DMS153 treated with DMSO at 0.1 percent for 48 hours (cell line): ENCODE measurements at regions not wholly inside any gene's neighbourhood (a gene's known extent, or its start where the extent isn't known, plus 50 kb on each side); places are given as distances from the start of the nearest gene placed in this dataset.

Source experiments
- DNase-seq: peaks from one replicate; lab custom pipeline; 2025; ENCODE audit not compliant: unreplicated experiment; lab: John Stamatoyannopoulos, UW

DNA sequence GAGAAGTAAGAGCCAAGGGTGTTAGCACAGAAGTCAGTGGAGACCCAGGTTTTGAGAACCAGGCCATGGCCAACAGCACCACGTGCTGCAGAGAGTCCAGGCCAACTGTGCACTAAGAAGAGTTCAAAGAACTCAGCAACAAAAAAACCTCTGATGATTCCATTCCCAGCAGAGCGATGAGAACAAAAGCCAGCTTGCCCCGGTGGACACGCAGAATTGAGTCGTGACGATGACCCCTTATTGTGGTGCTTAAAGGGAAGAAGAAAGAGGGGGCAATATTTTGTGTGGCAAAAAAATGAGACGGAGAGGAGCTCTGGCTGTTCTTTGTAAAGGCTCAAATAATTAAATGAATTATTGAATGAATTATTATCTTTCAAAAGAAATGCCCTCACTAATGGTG lies 468.3 kb upstream of the AUTS2 start:
- DNase-seq, result no peak

DNA sequence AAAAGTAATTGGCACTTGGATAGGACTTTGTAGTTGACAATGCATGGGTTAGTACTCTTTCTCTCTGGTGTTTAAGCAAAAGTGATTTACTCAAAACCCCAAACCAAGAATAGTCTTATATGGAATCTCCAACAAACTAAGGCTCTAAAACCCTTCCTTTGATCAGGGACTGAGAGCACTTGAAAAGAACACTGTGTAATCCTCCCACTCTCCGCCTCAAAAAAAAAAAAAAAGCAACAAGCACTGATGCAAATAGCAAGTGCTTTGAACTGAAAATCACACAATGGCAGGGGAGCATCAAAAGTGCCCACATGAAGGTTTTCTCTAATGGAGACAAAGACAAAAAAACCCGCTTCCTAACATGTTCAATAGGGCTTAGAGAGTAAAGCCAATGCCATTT lies 467.9 kb upstream of the AUTS2 start:
- no peak for DNase-seq

DNA sequence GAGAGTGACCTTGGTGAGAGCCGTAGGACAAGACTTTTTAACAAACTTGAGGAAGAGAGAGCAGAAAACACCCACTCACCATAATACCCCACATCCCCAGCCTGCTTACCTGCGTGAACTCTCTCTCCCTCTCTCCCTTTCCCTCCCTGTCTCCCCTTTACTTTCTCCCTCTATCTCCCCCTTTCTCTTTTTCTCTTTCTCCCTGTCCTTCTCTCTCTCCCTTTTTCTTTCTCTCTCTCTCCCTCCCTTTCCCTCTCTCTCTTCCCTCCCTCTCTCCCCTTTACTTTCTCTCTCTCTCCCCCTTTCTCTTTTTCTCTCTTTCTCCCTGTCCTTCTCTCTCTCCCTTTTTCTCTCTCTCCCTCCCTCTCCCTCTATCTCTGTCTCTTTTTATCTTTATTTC lies 464.0 kb upstream of the AUTS2 start:
- DNase-seq, result no peak

DNA sequence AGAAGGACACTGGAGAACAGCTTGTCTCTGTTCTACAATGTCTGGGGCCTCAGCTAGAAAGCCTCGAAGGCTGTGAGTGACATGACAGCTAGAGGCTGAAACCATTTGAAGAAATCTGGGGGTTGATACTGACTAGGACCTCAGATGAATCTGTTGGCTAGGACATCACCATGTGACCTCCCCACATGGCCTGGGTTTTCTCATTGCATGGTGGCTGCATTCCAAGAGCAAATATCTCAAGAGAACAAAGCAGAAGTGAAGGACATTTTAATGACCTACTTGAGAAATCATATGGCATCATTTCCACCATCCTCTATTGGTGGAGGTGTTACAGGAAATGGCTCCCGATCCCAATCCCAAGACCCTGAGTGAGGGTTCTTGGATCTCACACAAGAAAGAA lies 450.6 kb upstream of the AUTS2 start:
- no peak for DNase-seq

DNA sequence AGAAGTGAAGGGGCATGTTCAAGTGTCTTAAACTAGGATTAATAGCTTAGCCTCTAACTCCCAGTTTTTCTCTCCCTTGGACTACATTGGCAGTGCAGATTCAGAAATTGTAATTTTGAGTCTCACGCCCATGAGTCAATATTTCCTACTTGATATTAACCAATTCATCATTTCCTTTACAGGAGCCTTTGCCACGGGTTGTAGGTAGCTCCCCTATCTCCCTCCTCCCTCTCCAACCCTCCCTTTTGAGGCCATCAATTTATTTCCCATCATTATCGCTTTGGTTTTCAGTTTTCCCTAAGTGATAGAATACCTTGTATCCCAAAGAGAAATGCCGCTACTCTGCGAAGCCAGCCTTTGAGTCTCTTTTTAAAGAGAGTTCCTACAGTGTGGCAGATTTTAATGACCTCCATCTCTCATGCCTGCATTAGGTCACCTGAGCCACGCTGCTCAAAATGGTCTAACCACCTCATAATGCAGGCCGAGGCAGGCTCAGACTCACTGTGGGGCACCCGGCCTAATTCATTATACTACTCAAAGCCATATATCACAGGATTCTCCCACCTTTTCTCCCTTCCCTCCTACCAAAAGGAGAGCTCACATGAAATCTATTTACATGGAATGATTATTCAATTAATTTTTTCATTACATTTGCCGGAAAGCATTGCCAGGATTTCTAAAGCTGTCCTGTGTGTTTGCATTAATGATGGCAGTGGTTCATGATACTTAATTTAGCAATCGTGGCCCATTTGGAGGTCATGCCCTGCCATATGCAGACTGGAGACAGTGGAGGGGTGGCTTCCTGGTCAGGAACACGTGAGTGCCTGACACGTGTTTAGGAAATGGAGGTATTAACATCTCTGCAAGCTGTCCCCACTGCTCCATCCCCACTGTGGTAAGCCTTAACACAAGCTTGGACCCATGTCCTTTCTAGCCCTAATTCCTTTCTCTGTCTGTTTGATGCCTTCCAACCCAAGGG lies 448.2 kb upstream of the AUTS2 start:
- DNase-seq, result no peak

DNA sequence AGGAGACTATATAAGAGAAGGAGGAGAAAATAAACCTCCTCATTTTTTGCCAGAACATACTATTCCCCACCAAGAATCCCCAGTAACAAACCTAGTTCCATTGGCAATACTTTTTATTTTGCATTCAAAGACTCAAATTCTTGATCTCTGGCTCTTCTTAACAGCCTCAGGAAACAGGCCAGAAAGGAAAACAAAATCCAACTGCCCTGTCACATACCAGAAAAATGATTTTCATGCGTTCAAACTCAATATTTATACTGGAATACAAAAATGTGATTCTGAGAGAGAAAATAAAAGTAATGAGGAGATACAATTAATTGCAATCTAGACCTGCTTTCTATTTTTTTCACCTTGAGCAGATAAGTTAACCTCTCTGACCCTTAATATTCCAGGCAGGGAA lies 435.9 kb upstream of the AUTS2 start:
- DNase-seq, result no peak

DNA sequence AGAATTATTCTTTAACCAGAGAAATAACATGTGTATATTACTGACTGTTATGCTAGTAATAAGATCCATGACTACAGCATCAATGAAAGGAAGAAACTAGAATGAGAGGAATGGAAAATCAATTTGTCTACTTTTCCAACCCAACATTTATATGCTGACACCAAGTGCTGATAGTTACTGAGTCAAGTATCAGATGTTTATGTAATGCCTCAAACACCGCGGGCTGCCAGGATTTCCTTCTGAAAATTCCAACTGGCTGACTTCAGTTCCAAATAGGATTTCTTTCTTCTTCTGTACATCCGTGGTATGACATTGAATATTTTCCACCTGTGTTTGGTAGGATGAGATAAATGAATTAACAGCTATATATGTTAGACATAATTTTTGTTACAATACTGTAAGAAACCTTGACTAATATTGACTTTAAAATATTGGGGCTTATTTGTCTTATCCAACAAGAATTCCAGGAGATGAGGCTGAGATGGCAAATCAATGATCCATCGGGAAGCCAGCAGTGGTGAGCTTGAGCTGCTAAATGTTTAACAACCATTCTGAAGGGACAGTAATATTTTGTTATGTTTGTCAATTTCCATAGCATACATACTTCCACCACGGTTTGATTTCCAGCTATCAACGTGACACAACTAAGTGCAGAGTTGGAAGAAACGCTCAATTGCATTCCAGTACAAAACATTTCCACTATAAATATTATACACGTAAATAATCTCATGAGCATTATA lies 435.2 kb upstream of the AUTS2 start:
- no peak for DNase-seq

DNA sequence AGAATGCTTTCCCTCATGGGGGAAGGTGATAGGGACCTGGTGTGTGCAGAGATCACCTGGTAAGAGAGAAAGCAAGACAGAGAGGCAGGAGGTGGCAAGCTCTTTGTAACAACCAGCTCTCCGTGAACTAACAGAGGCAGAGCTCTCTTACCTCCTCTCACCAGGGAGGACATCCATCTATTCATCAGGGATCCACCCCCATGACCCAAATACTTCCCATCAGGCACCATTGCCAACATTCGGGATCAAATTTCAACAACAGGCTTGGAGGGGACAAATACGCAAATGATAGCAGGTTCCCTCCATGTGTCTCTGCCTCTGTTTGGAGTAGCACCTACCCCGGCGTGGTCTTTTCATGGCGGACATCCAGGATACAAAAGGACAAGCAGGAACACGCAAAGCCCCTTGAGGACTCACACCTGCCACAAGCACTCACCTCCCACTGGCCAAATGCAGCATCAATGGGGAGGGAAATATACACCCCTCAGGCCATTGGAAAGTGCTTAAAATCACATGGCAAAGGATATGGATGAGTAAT lies 431.2 kb upstream of the AUTS2 start:
- DNase-seq, result peak; percentile 98

DNA sequence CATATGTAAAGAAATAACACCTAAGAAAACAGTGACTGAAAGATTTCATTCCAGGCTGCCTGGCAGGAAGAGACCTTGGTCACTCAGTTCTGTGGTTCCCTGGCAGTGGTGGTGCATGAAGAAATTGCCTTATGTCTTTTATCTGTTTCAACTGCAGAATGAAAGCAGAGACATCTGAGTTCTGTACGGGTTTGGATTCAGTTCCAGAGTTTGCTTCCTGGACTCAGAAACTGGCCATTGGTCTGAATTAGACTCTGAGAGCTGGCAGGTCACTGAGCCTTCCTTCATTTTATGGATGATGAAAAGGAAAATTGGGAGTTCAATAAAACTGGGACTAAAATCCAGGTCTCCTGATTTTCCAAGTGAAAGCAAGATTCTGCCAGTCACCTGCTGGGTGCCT lies 428.9 kb upstream of the AUTS2 start:
- DNase-seq, result no peak

DNA sequence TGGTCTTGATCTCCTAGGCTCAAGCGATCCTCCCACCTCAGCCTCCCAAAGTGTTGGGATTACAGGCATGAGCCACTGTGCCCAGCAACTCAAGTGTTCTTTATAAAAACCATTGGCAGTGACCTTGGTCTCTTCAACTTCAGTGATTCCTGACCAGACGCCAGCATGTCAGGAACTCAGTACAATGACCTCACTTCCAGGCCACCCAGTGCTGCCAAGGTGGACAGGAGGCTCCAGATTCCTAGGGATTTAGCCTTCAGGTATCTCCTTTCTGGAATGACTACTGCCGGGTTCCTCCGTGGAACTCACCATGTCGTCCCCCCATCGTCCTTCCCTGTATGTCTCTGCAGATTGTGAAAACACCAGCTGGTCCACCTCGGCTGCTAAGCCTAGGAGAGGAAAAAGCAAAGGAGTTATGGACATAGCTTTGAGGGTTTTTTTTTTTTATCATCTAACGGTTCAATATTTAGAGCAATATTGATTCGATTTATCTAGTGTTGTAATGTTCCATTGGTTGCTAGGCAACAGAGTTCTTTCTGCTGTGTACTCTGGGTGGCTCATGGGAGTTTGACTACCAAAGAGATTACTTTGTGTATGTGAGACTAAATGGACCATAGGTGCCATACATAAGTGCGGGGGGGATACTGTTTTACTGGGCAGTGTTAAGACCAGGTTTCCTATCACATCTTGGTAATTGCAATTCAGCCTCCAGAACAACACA lies 425.8 kb upstream of the AUTS2 start:
- DNase-seq, result no peak

DNA sequence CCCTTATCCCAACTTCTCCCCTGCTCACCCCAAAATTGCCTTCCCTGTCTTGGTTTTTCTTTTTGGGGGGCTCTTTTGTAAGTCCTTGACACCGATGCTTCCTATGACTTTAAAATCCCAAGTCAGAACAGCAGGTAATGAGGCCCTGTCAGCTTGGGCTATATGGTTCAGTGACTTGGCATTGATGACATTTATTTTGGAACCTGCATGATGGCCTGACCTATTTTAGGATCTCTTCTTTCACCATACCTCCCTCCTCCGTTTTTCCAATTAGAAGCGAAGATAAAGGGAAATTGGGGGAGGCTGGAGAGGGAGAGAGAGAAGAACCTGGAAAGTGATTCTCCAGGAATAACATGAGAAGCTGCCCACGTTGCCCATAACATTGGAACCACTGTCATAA lies 424.9 kb upstream of the AUTS2 start:
- no peak for DNase-seq

DNA sequence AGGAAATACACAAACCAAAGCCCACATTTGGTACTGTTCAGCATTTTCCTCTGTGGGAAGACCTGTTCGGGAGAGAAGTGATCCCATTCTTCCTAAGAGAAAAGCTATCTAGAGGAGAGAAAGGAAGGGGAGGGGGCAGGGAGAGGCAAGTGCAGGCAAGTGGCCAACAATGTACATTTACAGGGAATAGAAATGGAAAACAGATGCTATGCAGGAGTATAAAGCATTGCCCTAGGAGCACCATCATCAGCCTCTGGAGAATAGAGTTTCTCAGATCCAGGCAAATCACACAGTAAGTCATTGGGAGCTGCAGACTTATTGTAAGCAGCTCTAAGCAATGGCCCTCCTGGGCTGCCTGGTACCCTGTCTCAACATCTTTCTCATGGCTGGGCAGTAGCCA lies 424.4 kb upstream of the AUTS2 start:
- no peak for DNase-seq

DNA sequence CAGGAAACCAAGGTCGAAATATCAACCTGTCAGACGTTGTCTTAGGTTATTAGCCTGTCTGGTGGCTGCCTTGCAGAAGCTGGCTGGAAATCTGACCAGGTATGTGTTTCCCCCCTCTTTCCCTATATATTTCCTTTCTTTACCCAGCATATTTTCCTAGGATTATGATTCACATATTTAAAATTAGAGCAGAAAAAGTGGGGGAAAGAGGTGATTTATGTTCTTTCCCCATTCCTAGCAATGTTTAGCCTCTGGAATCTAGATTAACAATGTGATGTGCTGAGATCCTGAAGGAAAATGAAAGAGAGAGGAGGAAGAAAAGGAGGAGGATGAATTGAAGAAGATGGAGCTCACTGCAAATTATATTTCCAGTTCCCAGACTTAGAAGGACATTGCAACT lies 421.4 kb upstream of the AUTS2 start:
- no peak for DNase-seq

DNA sequence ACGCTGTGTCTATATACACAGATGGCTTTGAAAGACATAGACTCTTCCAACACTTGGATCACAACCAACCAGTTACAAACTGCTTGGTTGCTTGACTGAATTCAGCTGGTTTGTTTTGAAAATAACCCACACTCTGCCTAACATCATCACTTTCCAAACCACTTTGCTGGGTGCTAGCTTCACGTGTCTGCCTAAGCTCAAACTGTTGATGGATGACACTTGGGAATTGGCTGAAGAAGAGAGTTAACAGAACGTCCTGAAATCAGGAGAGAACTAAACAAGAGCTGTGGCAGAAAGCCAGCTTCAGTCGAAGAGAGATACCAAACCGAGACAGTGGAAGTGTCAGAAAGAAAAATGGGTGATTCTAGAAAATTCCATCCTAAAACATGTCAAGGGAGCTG lies 420.8 kb upstream of the AUTS2 start:
- no peak for DNase-seq

DNA sequence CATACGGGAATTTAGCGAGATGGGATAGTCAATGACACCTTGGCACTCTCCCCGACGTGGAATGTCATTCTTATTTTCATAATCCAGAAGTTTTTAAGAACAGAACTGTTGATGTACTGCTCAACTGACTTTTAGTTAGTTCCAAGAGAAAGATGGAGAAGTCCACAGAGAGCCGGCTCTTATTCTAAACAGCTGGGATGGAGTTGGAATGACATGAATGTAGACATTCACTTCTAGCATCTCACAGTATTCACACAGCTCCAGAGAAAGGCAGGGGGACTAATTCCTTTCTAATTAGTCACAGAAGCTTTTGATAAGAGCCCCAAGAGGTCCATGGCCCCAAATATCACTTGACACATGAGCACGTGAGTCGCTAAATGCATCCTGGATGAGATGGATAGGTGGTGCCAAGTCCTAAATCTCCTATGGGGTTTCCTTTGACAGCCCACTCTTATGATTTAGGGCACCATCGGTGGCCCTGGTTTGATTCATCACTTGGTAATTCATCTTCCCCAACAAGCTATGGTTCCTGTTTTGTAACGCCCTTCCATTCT lies 420.3 kb upstream of the AUTS2 start:
- no peak for DNase-seq

DNA sequence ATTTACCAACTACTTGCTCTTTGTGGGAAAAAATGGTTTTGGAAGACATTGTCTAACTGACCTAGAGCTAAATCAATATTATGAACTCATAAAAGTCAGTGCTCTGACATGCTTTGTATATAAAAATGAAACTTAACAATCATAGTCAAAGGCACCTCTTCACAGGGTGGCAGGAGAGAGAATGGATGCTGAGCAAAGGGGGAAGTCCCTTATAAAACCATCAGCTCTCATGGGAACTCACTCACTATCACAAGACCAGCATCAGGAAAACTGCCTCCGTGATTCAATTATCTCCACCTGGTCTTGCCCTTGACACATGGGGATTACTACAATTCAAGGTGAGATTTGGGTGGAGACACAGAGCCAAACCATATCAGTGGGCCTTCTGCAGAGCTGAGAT lies 417.6 kb upstream of the AUTS2 start:
- no peak for DNase-seq

DNA sequence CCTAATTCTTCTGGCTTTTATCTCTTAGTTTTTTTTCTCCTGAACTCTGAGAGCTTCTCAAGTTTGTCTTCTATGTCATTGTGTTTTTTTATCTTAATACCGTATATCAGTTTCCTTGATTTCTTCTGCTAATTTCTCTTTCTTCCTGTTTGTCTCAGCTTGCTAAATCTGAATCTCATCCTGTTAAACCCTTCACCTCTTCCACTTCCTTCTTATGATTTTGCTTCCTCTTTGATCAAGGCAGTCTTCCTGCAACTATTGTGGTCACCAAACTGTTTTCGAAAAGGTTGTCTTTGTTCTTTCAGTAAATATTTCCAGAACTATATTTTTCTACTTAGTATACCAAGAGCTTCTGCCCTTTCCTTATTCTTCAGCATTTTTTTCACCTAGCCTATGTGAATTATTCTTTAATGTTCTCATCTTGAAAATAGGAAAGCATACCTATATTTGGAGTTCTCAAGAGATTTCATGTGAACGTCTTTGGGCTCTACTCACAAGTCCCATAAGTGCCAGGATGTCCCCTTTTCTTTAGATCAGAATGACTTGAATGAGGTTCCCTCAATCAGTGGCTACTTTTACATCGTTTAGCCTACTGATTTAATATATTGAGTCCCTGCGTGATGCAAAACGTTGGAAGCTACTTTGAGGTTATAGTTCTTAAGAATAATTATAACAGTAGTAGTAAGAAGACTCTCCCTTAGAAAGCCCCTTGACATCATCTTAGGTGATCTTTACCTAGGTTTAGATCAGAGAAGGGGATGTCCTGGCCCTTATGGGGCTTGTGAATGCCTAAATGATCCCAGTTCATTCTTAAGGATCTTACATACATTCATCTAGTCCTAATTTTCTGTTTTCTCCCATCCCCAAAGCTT lies 415.4 kb upstream of the AUTS2 start:
- DNase-seq, result no peak

DNA sequence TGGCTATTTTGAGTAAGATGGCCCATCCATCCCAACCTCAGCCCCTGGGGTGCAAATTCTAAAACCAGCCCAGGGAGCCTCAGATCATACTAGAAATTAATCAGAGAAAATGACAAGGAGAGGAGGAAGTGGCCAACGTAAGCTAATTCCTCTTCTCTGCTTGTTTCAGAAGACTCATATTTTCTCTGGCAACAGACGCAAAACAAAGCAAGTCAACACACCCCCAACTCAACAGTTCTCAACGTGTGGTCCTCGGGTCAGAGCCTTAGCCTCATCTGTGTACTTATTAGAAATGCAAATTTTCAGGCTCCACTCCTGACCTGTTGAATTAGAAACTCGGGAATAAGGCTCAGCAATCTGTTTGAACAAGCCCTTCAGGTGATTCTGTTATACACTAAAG lies 413.9 kb upstream of the AUTS2 start:
- no peak for DNase-seq

DNA sequence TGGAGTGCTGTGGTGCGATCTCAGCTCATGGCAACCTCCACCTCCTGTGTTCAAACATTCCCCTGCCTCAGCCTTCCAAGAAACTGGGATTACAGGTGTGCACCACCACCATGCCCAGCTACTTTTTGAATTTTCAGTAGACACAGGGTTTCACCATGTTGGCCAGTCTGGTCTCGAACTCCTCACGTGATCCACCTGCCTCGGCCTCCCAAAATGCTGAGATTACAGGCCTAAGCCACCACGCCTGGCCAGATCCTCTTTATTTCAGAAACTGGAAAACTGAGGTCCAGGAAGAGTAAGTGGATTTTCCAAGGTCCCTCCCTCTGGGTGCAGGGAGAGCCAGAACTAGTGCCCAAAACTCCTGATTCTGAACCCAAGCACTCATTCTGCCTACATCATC lies 413.1 kb upstream of the AUTS2 start:
- no peak for DNase-seq

DNA sequence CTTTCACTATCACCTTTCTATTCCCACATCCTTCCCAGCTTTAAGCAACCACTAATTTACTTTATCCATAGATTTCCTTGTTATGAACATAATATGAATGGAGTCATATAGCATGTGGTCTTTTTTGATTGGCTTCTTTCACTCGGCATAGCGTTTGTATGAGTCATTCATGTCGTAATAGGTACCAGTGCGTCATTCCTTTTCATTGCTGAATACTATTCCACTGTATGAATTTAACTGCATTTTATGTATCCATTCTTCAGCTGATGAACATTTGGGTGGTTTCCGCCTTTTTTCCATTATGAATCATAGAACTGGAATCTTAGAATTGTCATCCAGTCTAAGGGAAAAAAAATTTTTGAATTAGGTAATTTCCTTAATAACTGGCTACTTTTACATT lies 411.3 kb upstream of the AUTS2 start:
- DNase-seq, result no peak
